ENCODE measurements at regions not wholly inside any gene's neighbourhood (a gene's known extent, or its start where the extent isn't known, plus 50 kb on each side); places are given as distances from the start of the nearest gene placed in this dataset.

GRCh38 chr9:85158512-85158911 is 489.0 kb downstream of the NTRK2 start:
- no peaks in the 10 kb centered on the region for H3K27me3 ChIP-seq (ENCODE audit: control insufficient read depth, extremely low read depth, insufficient read depth, low read length)
- dilution Hi-C loops (cut with MboI; ENCODE audit: extremely low pct_ligation_motif_present, low sequenced_read_pairs), result no loop called here
- H3K9me3 ChIP-seq (ENCODE audit: control insufficient read depth, low read depth, low read length), result no peaks in the 10 kb centered on the region
- H3K4me3 ChIP-seq (ENCODE audit: control insufficient read depth in 2 of 3, extremely low read depth in 1 of 3, insufficient read depth in 2 of 3, low read depth in 1 of 3, low read length in 3 of 3), result no peak overlapping the region
- no peaks in the 10 kb centered on the region for H4K20me1 ChIP-seq (ENCODE audit: control insufficient read depth, extremely low read depth, insufficient read depth, low read length)
- no peaks in the 10 kb centered on the region for H3K36me3 ChIP-seq (ENCODE audit: control insufficient read depth in 2 of 2, extremely low read depth in 1 of 2, insufficient read depth in 2 of 2, low read length in 2 of 2)
- H3K27ac ChIP-seq (ENCODE audit: control insufficient read depth, insufficient read depth, low read length), result no peak overlapping the region
- H3K9ac ChIP-seq (ENCODE audit: control insufficient read depth, extremely low read depth, insufficient read depth, low read length), result no peak overlapping the region
- TF ChIP-seq EZH2 (IDR thresholded peaks at IDR 0.05; ENCODE audit: low read length) (no peak), CTCF (optimal IDR thresholded peaks at IDR 0.05 in 1 of 3, IDR thresholded peaks at IDR 0.05 in 1 of 3, conservative IDR thresholded peaks at IDR 0.05 in 1 of 3; ENCODE audit: extremely low read depth in 1 of 3, insufficient read depth in 2 of 3, low read length in 3 of 3) (no peak)
- H2AFZ ChIP-seq (ENCODE audit: control insufficient read depth, low read length), result no peak overlapping the region
- H3K4me2 ChIP-seq (ENCODE audit: control insufficient read depth, extremely low read depth, insufficient read depth, low read depth, low read length), result no peak overlapping the region
- H3K4me1 ChIP-seq (ENCODE audit: control insufficient read depth, extremely low read depth, insufficient read depth, low read length), result no peaks in the 10 kb centered on the region
- H3K79me2 ChIP-seq (ENCODE audit: control insufficient read depth, insufficient read depth, low read length), result no peaks in the 10 kb centered on the region
- H3K9me1 ChIP-seq (ENCODE audit: control insufficient read depth, extremely low read depth, insufficient read depth, low read length), result no peaks in the 10 kb centered on the region
- no peak for FAIRE-seq
- no peak for DNase-seq (ENCODE audit: low read depth, low spot score)

GRCh38 chr9:85157772-85158171 is 488.2 kb downstream of the NTRK2 start:
- no peak overlapping the region for H2AFZ ChIP-seq (ENCODE audit: control insufficient read depth, low read length)
- DNase-seq (ENCODE audit: low read depth, low spot score), result no peak
- no peaks in the 10 kb centered on the region for H3K9me1 ChIP-seq (ENCODE audit: control insufficient read depth, extremely low read depth, insufficient read depth, low read length)
- H3K79me2 ChIP-seq (ENCODE audit: control insufficient read depth, insufficient read depth, low read length), result no peaks in the 10 kb centered on the region
- TF ChIP-seq EZH2 (IDR thresholded peaks at IDR 0.05; ENCODE audit: low read length) (no peak), CTCF (optimal IDR thresholded peaks at IDR 0.05 in 1 of 3, IDR thresholded peaks at IDR 0.05 in 1 of 3, conservative IDR thresholded peaks at IDR 0.05 in 1 of 3; ENCODE audit: extremely low read depth in 1 of 3, insufficient read depth in 2 of 3, low read length in 3 of 3) (no peak)
- no peak overlapping the region for H3K4me3 ChIP-seq (ENCODE audit: control insufficient read depth in 2 of 3, extremely low read depth in 1 of 3, insufficient read depth in 2 of 3, low read depth in 1 of 3, low read length in 3 of 3)
- H3K4me1 ChIP-seq (ENCODE audit: control insufficient read depth, extremely low read depth, insufficient read depth, low read length), result no peaks in the 10 kb centered on the region
- no peaks in the 10 kb centered on the region for H3K9me3 ChIP-seq (ENCODE audit: control insufficient read depth, low read depth, low read length)
- no peak overlapping the region for H3K27ac ChIP-seq (ENCODE audit: control insufficient read depth, insufficient read depth, low read length)
- H4K20me1 ChIP-seq (ENCODE audit: control insufficient read depth, extremely low read depth, insufficient read depth, low read length), result no peaks in the 10 kb centered on the region
- dilution Hi-C loops (cut with MboI; ENCODE audit: extremely low pct_ligation_motif_present, low sequenced_read_pairs), result no loop called here
- no peaks in the 10 kb centered on the region for H3K36me3 ChIP-seq (ENCODE audit: control insufficient read depth in 2 of 2, extremely low read depth in 1 of 2, insufficient read depth in 2 of 2, low read length in 2 of 2)
- no peak overlapping the region for H3K9ac ChIP-seq (ENCODE audit: control insufficient read depth, extremely low read depth, insufficient read depth, low read length)
- no peak overlapping the region for H3K4me2 ChIP-seq (ENCODE audit: control insufficient read depth, extremely low read depth, insufficient read depth, low read depth, low read length)
- no peak for FAIRE-seq
- no peaks in the 10 kb centered on the region for H3K27me3 ChIP-seq (ENCODE audit: control insufficient read depth, extremely low read depth, insufficient read depth, low read length)
